Central memory CD8-positive, alpha-beta T cell (primary cell): ENCODE measurements at regions not wholly inside any gene's neighbourhood (a gene's known extent, or its start where the extent isn't known, plus 50 kb on each side); places are given as distances from the start of the nearest gene placed in this dataset.

Experiments used
- ATAC-seq: fragments of 150-1000 bp; cut with Tn5 transposase; replicated peaks from 2 replicates; pipeline ENCODE4 v1.10.0; 2022; ENCODE audit warnings: mild to moderate bottlenecking, moderate FRiP score, moderate number of reproducible peaks; ENCODE audit not compliant: poor library complexity, severe bottlenecking; ENCODE audit errors: extremely low read depth
- DNase-seq, 2 donors: peaks; one replicate each; pipeline ENCODE4 v3.0.0; 2021; ENCODE audit warnings: low spot score in 2 of 2
- H3K27ac Mint-ChIP-seq: one replicate; pipeline ENCODE4 v1.8.0; 2022; ENCODE audit warnings: low read depth, mild to moderate bottlenecking, moderate library complexity, mixed read lengths
- H3K27me3 Mint-ChIP-seq: one replicate; pipeline ENCODE4 v1.8.0; 2022; ENCODE audit warnings: mixed read lengths
- H3K36me3 Mint-ChIP-seq: one replicate; pipeline ENCODE4 v1.8.0; 2022; ENCODE audit warnings: mild to moderate bottlenecking, moderate library complexity, mixed read lengths; ENCODE audit not compliant: insufficient read depth
- H3K4me1 Mint-ChIP-seq: one replicate; pipeline ENCODE4 v1.8.0; 2022; ENCODE audit warnings: mixed read lengths
- H3K4me3 Mint-ChIP-seq: one replicate; pipeline ENCODE4 v1.8.0; 2022; ENCODE audit warnings: mild to moderate bottlenecking, moderate library complexity, mixed read lengths
- H3K9me3 Mint-ChIP-seq: one replicate; pipeline ENCODE4 v1.8.0; 2022; ENCODE audit warnings: mixed read lengths

DNA sequence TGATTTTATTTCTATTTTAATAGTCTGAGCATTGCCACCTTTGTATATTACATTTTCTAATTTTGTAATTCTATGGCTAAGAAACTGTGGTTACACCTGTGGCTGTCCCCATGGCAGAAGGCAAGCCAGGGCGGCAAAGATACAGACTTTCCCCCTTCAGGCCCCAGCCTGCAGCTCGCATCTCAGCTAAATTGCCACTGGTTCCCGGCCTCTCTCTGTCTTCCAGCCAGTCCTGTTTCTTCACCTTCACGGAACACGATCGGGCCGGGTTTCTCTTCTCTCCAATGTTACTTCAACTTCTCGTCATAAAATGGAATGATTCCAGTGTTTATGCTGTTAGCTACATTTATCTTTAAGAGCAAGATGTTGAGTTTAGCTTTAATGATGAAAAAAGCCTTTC is 124.5 kb upstream of the ZNF507 start:
- no peaks in the 10 kb centered on the region for H3K36me3 Mint-ChIP-seq
- H3K27me3 Mint-ChIP-seq: peaks cover 71% of the 10 kb centered on the region
- H3K9me3 Mint-ChIP-seq: no peaks in the 10 kb centered on the region
- ATAC-seq (no peak), DNase-seq (no peak)
- H3K27ac Mint-ChIP-seq: no peak overlapping the region
- no peak overlapping the region for H3K4me3 Mint-ChIP-seq
- peaks cover 6% of the 10 kb centered on the region for H3K4me1 Mint-ChIP-seq

DNA sequence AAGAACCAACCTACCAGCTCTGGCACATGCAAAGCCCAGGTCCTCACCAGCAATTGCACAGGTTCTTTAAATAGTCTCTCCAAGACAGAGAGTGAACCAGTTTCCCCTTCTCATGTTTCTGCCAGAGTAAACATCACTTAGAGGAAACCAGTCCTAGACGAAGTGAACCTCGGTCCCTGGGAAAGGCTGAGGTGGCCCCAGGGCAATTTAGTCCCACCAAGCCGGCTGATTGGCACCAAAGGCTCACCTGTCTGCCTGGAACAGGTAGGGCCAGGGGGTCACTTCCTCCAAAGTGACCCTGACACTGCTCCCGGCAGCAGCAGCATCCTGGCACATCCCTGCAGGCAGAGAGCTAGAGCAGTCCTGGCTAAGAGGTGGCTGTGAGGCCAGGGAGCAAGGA is 122.9 kb upstream of the ZNF507 start:
- Mint-ChIP-seq H3K36me3 (no peaks in the 10 kb centered on the region), H3K27me3 (peaks cover 60% of the 10 kb centered on the region), H3K9me3 (no peaks in the 10 kb centered on the region), H3K4me1 (peaks cover 6% of the 10 kb centered on the region), H3K4me3 (no peak overlapping the region), H3K27ac (no peak overlapping the region)
- no peak for ATAC-seq
- no peak for DNase-seq

DNA sequence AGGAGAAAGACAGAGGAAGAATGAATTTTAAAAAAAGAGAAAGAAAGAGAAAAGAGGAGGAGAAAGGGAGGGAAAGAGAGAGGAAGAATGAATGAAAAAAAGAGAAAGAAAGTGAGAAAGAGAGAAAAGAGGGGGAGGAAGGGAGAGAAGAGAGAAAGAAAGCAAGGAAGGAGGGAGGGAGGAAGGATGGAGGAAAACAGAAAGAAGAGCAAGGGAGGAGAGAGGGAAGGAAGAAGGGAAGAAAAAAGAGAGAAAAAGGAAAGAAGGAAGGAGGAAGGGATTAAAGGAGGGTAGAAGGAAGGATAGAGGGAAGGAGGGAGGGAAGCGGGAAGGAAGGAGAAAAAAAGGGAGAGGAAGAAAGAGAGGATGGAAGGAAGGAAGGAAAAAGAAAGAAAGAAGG is 122.3 kb upstream of the ZNF507 start:
- H3K27ac Mint-ChIP-seq: no peak overlapping the region
- no peak for DNase-seq

DNA sequence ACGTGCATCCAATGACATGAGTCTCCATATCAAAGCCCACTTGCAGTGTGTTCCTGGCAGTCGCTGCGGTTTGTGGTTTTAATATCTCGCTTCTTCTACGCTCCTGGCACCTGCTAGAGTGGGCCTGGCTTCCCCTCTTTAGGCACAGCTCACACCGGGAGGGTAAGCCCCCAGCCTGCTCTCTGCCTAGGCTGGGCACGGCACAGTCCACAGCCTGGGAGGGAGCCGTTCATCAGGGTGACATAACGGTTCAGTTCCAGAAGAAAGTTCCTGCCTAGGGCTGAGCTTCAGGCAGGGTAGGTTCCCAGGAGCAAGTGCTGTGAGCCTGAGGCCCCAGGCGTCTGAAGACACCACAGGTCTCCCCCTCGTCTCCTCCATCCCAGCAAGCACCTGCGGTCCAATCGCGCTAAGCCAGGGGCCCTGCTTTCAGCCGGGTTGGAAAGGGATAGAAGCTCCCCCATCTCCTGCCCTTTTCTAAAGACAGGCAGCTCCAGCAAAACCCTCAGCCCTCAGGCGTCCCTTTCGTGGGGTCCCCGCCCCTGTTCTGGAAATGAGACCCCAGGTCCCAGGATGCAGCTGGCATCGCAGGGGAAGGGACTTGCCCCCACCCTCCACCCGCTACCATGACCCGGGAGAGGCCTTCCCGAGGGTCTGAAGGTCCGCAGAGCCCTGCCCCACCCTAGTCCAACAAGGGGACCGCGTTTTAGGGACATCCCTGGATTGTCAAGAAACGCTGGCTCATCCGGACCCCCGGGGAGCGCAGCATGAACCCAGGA is 121.6 kb upstream of the ZNF507 start:
- no peaks in the 10 kb centered on the region for H3K9me3 Mint-ChIP-seq
- H3K27ac Mint-ChIP-seq: no peak overlapping the region
- no peak overlapping the region for H3K4me3 Mint-ChIP-seq
- H3K27me3 Mint-ChIP-seq: peaks cover 70% of the 10 kb centered on the region
- DNase-seq (no peak), ATAC-seq (no peak)
- no peaks in the 10 kb centered on the region for H3K36me3 Mint-ChIP-seq
- peaks cover 6% of the 10 kb centered on the region for H3K4me1 Mint-ChIP-seq

More for the DNA sequence above, 122.3 kb upstream of the ZNF507 start:
- Mint-ChIP-seq H3K36me3 (no peaks in the 10 kb centered on the region), H3K4me3 (no peak overlapping the region), H3K9me3 (no peaks in the 10 kb centered on the region), H3K4me1 (peaks cover 6% of the 10 kb centered on the region), H3K27me3 (peaks cover 65% of the 10 kb centered on the region)
- no peak for ATAC-seq

DNA sequence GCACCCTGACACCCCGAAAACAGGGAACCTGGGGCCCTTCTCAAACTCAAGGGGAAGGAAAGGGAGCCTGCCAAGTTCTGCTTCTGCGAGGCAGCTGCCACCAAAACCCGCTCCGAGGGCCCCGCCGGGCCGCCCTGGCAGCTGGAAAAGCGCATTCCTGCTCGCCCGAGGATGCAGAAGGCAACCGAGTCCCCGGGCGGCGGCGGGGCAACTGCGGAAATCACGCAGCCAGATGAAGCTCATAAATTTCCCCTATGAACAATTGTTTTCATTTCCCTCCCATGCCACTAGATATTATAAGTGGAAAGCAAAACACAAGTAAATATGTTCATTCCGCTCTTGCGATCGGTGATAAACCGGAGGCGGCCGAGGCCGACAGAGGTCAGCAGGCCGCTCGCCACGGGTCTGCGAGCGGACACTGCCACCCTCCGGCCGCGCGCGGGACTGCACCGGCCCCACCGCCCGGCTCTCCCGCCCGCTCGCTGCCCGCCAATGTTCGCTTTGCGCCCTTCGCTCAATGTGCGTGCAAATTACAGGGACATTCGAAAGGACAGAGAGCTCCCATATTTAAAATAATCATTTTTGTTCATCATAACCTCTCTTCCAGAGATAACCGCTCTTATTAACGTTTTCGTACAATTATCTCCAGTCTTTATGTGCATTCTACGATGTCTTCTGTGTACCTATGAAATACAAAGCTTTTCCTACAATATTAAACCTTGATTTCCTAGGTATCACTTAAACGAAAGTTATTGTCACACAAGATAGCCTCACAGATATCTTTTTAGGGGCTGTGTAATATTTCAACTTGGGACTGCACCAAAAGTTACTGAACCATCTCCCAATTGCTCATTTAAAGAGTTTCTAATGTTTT is 120.8 kb upstream of the ZNF507 start:
- DNase-seq (peak in 1 of 2 donors; percentile 37), ATAC-seq (no peak)
- no peaks in the 10 kb centered on the region for H3K9me3 Mint-ChIP-seq
- peak overlapping the region; percentile 49 for H3K4me3 Mint-ChIP-seq
- no peaks in the 10 kb centered on the region for H3K36me3 Mint-ChIP-seq
- H3K4me1 Mint-ChIP-seq: peaks cover 6% of the 10 kb centered on the region
- H3K27me3 Mint-ChIP-seq: peaks cover 62% of the 10 kb centered on the region
- H3K27ac Mint-ChIP-seq: no peak overlapping the region

DNA sequence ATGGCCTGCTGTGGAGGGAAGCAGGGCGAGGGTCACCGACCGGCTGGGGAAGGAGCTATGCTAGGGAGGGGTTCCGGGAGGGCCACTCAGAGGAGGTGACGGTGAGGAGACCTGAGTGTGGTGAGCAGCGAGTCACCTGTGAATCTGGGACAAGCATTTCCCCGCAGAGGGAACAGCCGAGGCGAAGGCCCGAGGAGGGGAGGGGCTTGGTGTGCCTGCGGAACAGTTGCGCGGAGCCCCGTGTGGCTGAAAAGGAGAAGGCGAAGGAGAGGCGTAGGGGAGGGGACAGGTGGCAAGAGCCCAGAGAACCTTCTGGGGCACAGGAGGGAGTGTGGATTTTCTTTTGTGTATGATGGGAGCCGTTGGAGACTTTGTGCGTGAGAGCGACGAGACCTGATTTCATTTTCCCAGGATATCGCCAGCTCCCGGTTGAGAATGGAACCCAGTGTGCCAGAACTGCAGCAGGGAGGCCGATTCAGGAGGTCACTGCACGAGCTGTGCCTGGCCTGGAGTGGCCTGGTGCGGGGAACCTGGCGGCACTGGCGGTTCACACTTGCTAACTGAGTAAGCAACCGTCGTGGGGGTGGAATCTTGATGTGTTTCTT is 117.7 kb upstream of the ZNF507 start:
- ATAC-seq: no peak
- peaks cover 55% of the 10 kb centered on the region for H3K27me3 Mint-ChIP-seq
- H3K9me3 Mint-ChIP-seq: no peaks in the 10 kb centered on the region
- H3K36me3 Mint-ChIP-seq: peaks cover 2% of the 10 kb centered on the region
- DNase-seq: no peak
- H3K4me3 Mint-ChIP-seq: no peak overlapping the region
- peaks cover 6% of the 10 kb centered on the region for H3K4me1 Mint-ChIP-seq
- no peak overlapping the region for H3K27ac Mint-ChIP-seq

DNA sequence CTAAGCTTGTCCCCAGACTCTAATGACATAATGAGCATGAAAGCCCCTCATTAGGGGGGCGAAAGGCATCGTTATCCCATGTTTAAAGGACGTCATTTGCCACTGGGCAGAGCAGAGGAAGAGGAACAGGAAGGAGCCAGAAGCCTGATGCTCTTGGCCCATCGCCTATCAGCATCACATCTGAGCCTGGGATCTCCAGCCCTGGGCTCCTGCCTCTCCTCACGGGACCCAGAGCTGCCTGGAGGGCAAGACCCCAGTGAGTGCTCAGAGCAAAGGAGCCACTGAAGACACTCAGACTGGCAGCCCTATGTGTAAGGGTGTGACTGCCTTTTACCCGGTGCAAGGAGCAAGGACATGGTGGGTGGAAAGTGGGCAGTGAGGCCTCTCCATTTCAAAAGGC is 115.0 kb upstream of the ZNF507 start:
- peaks cover 46% of the 10 kb centered on the region for H3K27me3 Mint-ChIP-seq
- no peak for DNase-seq
- no peaks in the 10 kb centered on the region for H3K9me3 Mint-ChIP-seq
- no peaks in the 10 kb centered on the region for H3K4me1 Mint-ChIP-seq
- H3K36me3 Mint-ChIP-seq: peaks cover 2% of the 10 kb centered on the region
- H3K4me3 Mint-ChIP-seq: no peak overlapping the region
- no peak overlapping the region for H3K27ac Mint-ChIP-seq
- no peak for ATAC-seq

DNA sequence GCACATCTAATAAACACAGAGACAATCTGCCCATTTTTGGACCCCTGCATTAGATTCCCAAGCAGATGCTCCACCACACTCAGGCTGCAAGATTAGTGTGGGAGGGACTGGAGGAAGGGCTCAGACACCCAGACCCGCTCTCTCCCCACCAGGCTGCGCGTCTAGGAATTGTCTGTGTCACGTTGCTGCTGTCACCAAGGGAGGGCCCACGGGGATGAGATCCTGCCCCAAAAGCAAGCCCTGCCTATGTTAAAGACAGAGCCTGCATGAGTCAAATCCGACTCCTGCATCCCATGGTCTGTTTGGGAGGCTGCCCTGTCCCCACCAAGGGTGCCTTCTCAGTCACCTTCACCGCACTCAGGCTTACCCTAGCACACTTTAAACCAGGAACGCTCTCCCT is 114.4 kb upstream of the ZNF507 start:
- H3K4me3 Mint-ChIP-seq: no peak overlapping the region
- no peaks in the 10 kb centered on the region for H3K9me3 Mint-ChIP-seq
- peaks cover 2% of the 10 kb centered on the region for H3K36me3 Mint-ChIP-seq
- peaks cover 52% of the 10 kb centered on the region for H3K27me3 Mint-ChIP-seq
- no peak for ATAC-seq
- H3K4me1 Mint-ChIP-seq: no peaks in the 10 kb centered on the region
- H3K27ac Mint-ChIP-seq: no peak overlapping the region
- no peak for DNase-seq

DNA sequence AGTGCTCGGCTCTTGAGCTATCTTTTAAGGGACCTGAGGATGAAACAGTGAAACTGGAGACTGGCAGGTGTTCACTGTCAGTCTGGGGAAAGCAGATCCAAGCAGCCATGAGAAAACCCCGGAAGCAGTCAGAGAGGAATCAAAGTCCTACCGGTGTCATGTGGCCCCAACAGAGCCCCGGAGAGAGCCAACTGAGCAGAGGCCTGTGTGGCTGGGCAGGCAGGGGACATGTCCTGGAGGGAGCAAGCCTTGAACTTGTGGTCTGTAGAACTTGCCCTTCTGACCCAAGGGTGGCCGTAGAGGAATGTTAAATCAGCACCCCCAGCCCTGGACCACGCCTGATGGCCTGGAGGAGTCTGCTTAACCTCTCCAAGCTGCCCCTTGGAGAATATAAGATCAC is 113.7 kb upstream of the ZNF507 start:
- ATAC-seq: no peak
- Mint-ChIP-seq H3K36me3 (peaks cover 2% of the 10 kb centered on the region), H3K4me1 (no peaks in the 10 kb centered on the region), H3K4me3 (no peak overlapping the region), H3K27ac (no peak overlapping the region), H3K9me3 (no peaks in the 10 kb centered on the region), H3K27me3 (peaks cover 55% of the 10 kb centered on the region)
- DNase-seq: no peak

DNA sequence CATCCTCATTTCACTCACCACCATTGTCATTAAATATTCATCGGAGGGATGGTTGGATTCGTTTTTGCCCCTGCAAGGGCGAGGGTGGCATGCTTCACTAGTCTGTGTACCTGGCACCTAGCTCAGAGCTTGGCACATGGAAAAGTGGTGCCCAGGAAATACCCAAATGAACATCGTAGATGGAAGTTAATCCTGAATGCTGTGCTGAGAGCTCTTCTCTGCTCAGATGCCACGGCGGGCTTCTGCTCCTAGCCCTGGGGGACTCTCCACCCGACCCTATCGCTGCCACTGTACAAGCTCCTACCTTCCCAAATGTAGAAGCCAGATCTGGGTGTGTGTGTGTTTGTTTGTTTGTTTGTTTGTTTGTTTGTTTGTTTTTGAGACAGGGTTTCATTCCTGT is 113.0 kb upstream of the ZNF507 start:
- no peak overlapping the region for H3K27ac Mint-ChIP-seq
- peaks cover 2% of the 10 kb centered on the region for H3K36me3 Mint-ChIP-seq
- H3K9me3 Mint-ChIP-seq: no peaks in the 10 kb centered on the region
- DNase-seq (no peak), ATAC-seq (no peak)
- H3K4me3 Mint-ChIP-seq: no peak overlapping the region
- H3K4me1 Mint-ChIP-seq: no peaks in the 10 kb centered on the region
- H3K27me3 Mint-ChIP-seq: peaks cover 52% of the 10 kb centered on the region

DNA sequence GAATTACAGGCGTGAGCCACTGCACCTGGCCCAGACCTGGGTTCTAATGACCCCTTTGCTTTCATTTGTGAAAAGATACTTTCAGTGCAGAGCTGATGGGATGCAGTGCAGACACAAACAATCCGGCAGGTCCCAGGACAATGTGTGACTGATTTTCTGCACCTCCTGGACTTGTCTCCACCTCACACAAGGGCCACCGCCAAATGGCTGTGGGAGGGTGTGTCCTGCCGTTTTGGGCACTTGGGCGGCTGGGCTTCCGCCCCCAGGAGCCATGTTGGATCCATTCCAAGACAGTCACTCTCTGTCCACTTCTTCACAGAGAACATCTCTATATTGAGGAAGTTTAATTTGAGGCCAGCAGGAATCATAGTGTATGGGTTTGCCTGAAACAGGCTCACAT is 112.3 kb upstream of the ZNF507 start:
- Mint-ChIP-seq H3K27ac (no peak overlapping the region), H3K36me3 (peaks cover 4% of the 10 kb centered on the region), H3K27me3 (peaks cover 46% of the 10 kb centered on the region), H3K4me1 (no peaks in the 10 kb centered on the region), H3K4me3 (no peak overlapping the region), H3K9me3 (no peaks in the 10 kb centered on the region)
- ATAC-seq (no peak), DNase-seq (no peak)

DNA sequence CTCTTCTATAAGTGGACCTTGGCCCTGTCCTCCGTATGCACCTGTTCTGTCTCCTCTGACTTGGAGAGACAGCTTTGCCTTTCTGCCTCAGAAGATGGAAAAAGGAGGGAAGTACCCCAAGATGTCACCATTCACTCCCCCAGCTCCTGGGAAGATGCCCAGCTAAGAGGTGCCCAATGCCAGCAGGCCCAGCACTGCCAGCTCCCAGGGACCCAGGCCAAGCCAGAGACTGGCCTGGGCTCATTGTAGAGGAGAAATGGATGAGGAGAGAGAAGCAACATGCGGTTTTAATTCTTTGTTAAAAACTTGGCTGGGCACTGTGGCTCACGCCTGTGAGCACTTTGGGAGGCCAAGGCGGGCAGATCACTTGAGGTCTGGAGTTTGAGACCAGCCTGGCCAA is 111.5 kb upstream of the ZNF507 start:
- no peaks in the 10 kb centered on the region for H3K4me1 Mint-ChIP-seq
- no peak for ATAC-seq
- peaks cover 40% of the 10 kb centered on the region for H3K27me3 Mint-ChIP-seq
- H3K9me3 Mint-ChIP-seq: no peaks in the 10 kb centered on the region
- no peak overlapping the region for H3K27ac Mint-ChIP-seq
- no peak for DNase-seq
- peaks cover 4% of the 10 kb centered on the region for H3K36me3 Mint-ChIP-seq
- H3K4me3 Mint-ChIP-seq: no peak overlapping the region
